Endodermal cell (in vitro differentiated cells): ENCODE measurements at regions not wholly inside any gene's neighbourhood (a gene's known extent, or its start where the extent isn't known, plus 50 kb on each side); places are given as distances from the start of the nearest gene placed in this dataset.

Source experiments
- DNase-seq: peaks from one replicate; pipeline ENCODE4 v3.0.0-alpha.2; 2017
- H3K27ac ChIP-seq: 2 replicates; pipeline ENCODE4 v1.5.1; 2013; ENCODE audit warnings: mild to moderate bottlenecking, low read depth, low read length, moderate library complexity
- H3K27me3 ChIP-seq: 2 replicates; pipeline ENCODE4 v1.6.1; 2013; ENCODE audit warnings: mild to moderate bottlenecking, low read length, moderate library complexity; ENCODE audit not compliant: insufficient read depth, control insufficient read depth, poor library complexity, severe bottlenecking
- H3K36me3 ChIP-seq: 2 replicates; pipeline ENCODE4 v1.7.0; 2013; ENCODE audit warnings: mild to moderate bottlenecking, low read length, moderate library complexity; ENCODE audit not compliant: control insufficient read depth, insufficient read depth
- H3K4me1 ChIP-seq: one replicate; pipeline ENCODE4 v1.7.0; 2013; ENCODE audit warnings: low read length; ENCODE audit not compliant: control insufficient read depth, insufficient read depth
- H3K4me3 ChIP-seq: 2 replicates; pipeline ENCODE4 v1.5.1; 2013; ENCODE audit warnings: mild to moderate bottlenecking, low read length, moderate library complexity
- H3K9ac ChIP-seq: 2 replicates; pipeline ENCODE4 v1.6.1; 2013; ENCODE audit warnings: mild to moderate bottlenecking, low read length, moderate library complexity; ENCODE audit not compliant: poor library complexity, severe bottlenecking; ENCODE audit errors: extremely low read depth
- H3K9me3 ChIP-seq: 2 replicates; pipeline ENCODE4 v1.6.1; 2013; ENCODE audit warnings: mild to moderate bottlenecking, low read length, moderate library complexity; ENCODE audit not compliant: control insufficient read depth
- H3K27ac Mint-ChIP-seq: 2 replicates; pipeline ENCODE4 v1.8.0; 2020; ENCODE audit warnings: mixed read lengths
- H3K27me3 Mint-ChIP-seq: 2 replicates; pipeline ENCODE4 v1.8.0; 2021; ENCODE audit warnings: mild to moderate bottlenecking, mixed read lengths; ENCODE audit not compliant: insufficient read depth
- H3K36me3 Mint-ChIP-seq: 2 replicates; pipeline ENCODE4 v1.8.0; 2020; ENCODE audit warnings: low read depth, mixed read lengths
- H3K4me1 Mint-ChIP-seq: 2 replicates; pipeline ENCODE4 v1.8.0; 2020; ENCODE audit warnings: mixed read lengths
- H3K4me3 Mint-ChIP-seq: 2 replicates; pipeline ENCODE4 v1.8.0; 2020; ENCODE audit warnings: mild to moderate bottlenecking, moderate library complexity, mixed read lengths
- H3K9me3 Mint-ChIP-seq: 2 replicates; pipeline ENCODE4 v1.8.0; 2020; ENCODE audit warnings: mild to moderate bottlenecking, mixed read lengths
- WGBS, 2 experiments: methylation state at CpG; one replicate each; pipeline versions ENCODE4 v1.1.5 to v1.1.7; 2013; ENCODE audit warnings: missing lambda C conversion rate in 2 of 2, mixed read lengths in 1 of 2; ENCODE audit not compliant: insufficient coverage in 1 of 2, insufficient read length in 1 of 2; 5-methylcytosine and 5-hydroxymethylcytosine counted together
- TF ChIP-seq, protein P1 (sequence below): fragments of 200-600 bp; sonication (generic); conservative IDR thresholded peaks from 2 replicates; pipeline ENCODE4 v1.5.0; 2021; ENCODE audit warnings: antibody characterized with exemption, mild to moderate bottlenecking

DNA sequence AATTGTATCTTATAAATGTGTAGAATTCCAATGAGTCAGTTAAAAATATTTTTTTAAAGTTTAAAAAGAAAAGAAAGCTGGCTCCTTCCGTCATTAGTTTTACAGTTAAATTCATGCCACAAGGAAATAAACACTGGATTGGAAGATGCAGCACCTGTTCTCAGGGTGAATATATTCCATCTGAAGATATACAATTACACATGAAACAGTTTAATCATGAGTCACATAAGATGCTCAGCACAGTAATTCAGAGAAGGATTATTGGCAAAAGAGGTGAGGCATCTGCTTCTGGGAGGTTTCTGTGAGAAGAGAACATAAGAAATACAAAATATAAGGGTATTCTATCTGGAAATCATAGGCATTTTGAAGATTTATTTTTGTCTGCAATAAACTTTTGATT, 376.5 kb upstream of the SORCS1 start:
- H3K27me3 Mint-ChIP-seq = no peaks in the 10 kb centered on the region
- DNase-seq = no peak
- Histone ChIP-seq H3K9ac (no peak overlapping the region), H3K36me3 (no peaks in the 10 kb centered on the region), H3K4me3 (no peak overlapping the region), H3K27ac (no peak overlapping the region), H3K9me3 (no peaks in the 10 kb centered on the region), H3K27me3 (no peaks in the 10 kb centered on the region), H3K4me1 (no peaks in the 10 kb centered on the region)
- no peak overlapping the region for H3K27ac Mint-ChIP-seq
- TF ChIP-seq, protein P1, sequence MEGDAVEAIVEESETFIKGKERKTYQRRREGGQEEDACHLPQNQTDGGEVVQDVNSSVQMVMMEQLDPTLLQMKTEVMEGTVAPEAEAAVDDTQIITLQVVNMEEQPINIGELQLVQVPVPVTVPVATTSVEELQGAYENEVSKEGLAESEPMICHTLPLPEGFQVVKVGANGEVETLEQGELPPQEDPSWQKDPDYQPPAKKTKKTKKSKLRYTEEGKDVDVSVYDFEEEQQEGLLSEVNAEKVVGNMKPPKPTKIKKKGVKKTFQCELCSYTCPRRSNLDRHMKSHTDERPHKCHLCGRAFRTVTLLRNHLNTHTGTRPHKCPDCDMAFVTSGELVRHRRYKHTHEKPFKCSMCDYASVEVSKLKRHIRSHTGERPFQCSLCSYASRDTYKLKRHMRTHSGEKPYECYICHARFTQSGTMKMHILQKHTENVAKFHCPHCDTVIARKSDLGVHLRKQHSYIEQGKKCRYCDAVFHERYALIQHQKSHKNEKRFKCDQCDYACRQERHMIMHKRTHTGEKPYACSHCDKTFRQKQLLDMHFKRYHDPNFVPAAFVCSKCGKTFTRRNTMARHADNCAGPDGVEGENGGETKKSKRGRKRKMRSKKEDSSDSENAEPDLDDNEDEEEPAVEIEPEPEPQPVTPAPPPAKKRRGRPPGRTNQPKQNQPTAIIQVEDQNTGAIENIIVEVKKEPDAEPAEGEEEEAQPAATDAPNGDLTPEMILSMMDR = no peak
- peaks cover 4% of the 10 kb centered on the region for H3K36me3 Mint-ChIP-seq
- H3K4me3 Mint-ChIP-seq = no peak overlapping the region
- no peaks in the 10 kb centered on the region for H3K4me1 Mint-ChIP-seq
- 92% methylated on average over 1 of the region's 1 CpG; no CpG with 5 or more reads in 1 of the 2 experiments for WGBS, 2 experiments
- peaks cover 9% of the 10 kb centered on the region for H3K9me3 Mint-ChIP-seq

- Mint-ChIP-seq H3K4me1 (no peaks in the 10 kb centered on the region), H3K9me3 (peaks cover 9% of the 10 kb centered on the region), H3K4me3 (no peak overlapping the region), H3K36me3 (peaks cover 4% of the 10 kb centered on the region), H3K27ac (peak overlapping the region; percentile 31), H3K27me3 (no peaks in the 10 kb centered on the region)
- Histone ChIP-seq H3K27me3 (no peaks in the 10 kb centered on the region), H3K36me3 (no peaks in the 10 kb centered on the region), H3K4me3 (peak overlapping the region; percentile 2), H3K9ac (no peak overlapping the region), H3K27ac (no peak overlapping the region), H3K4me1 (peaks cover 5% of the 10 kb centered on the region), H3K9me3 (no peaks in the 10 kb centered on the region)
- TF ChIP-seq, protein P1 = no peak
- DNase-seq = no peak
- 84% methylated on average over 2 of the region's 2 CpGs; no CpG with 5 or more reads in 1 of the 2 experiments for WGBS, 2 experiments
Observed at GRCh38 chr10:107529350-107529749, 364.8 kb upstream of the SORCS1 start.

DNA sequence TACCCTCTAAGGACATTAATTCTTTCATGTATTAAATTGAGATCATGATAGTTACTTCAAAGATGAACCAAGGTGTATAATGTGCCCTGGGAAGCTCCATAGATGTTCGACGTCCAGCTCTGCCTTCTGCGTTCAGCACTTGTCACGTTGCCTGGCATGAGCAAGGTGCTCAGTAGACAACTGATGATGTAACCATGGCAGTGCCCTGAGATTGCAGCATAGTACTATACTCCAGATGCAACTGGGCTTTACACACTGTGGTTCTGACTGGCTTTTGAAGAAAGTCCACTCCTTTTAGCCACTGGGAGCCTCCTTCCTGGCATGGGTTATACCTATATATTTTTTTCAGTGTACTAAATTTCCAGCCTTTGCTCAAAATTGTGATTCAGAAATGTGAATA, 355.8 kb upstream of the SORCS1 start:
- H3K36me3 Mint-ChIP-seq = no peaks in the 10 kb centered on the region
- H3K4me1 Mint-ChIP-seq = peaks cover 21% of the 10 kb centered on the region
- Histone ChIP-seq H3K27me3 (no peaks in the 10 kb centered on the region), H3K9ac (no peak overlapping the region), H3K4me3 (no peak overlapping the region), H3K36me3 (no peaks in the 10 kb centered on the region), H3K9me3 (no peaks in the 10 kb centered on the region), H3K27ac (no peak overlapping the region), H3K4me1 (peaks cover 12% of the 10 kb centered on the region)
- H3K4me3 Mint-ChIP-seq = no peak overlapping the region
- no peak overlapping the region for H3K27ac Mint-ChIP-seq
- 93 to 100% methylated on average over 4 of the region's 4 CpGs for WGBS, 2 experiments
- H3K27me3 Mint-ChIP-seq = no peaks in the 10 kb centered on the region
- TF ChIP-seq, protein P1 = no peak
- no peak for DNase-seq
- no peaks in the 10 kb centered on the region for H3K9me3 Mint-ChIP-seq
